BLaER1 treated with 17β-estradiol and CSF1 and Interleukin-3, amounts not matched to agents 10 nM and 100 nM (cell line): ENCODE measurements at regions not wholly inside any gene's neighbourhood (a gene's known extent, or its start where the extent isn't known, plus 50 kb on each side); places are given as distances from the start of the nearest gene placed in this dataset.

Source experiments
- H3K27ac ChIP-seq, 11 experiments: shearing (Covaris generic); formaldehyde crosslinking; 2 replicates each; pipeline ENCODE4 v1.8.1; 2022
- H3K27me3 ChIP-seq, 11 experiments: shearing (Covaris generic); formaldehyde crosslinking; 2 replicates each; pipeline ENCODE4 v1.8.1; 2022
- H3K36me3 ChIP-seq, 11 experiments: shearing (Covaris generic); formaldehyde crosslinking; 2 replicates each; pipeline ENCODE4 v1.8.1; 2022
- H3K4me1 ChIP-seq, 10 experiments: shearing (Covaris generic); formaldehyde crosslinking; 2 replicates each; pipeline ENCODE4 v1.8.1; 2022
- H3K4me2 ChIP-seq, 11 experiments: shearing (Covaris generic); formaldehyde crosslinking; 2 replicates each; pipeline ENCODE4 v1.8.1; 2022
- H3K4me3 ChIP-seq, 10 experiments: shearing (Covaris generic); formaldehyde crosslinking; 2 replicates each; pipeline ENCODE4 v1.8.1; 2022
- H3K9ac ChIP-seq, 11 experiments: shearing (Covaris generic); formaldehyde crosslinking; 2 replicates each; pipeline ENCODE4 v1.8.1; 2022
- H3K9me3 ChIP-seq, 11 experiments: shearing (Covaris generic); formaldehyde crosslinking; replicated peaks in 1 of 11; 2 replicates each; pipeline ENCODE4 v1.8.1; 2022
- H4K20me1 ChIP-seq, 11 experiments: shearing (Covaris generic); formaldehyde crosslinking; 2 replicates each; pipeline ENCODE4 v1.8.1; 2022
- Cebpa-rat ChIP-seq, 11 experiments: shearing (Covaris generic); IDR thresholded peaks; 2 replicates each; pipeline ENCODE4 v1.8.1; 2022

- peaks cover 0 to 5% (median 0%) of the 10 kb centered on the region in 10 experiments; a peak in 1 of 20 replicates for H3K4me1 ChIP-seq
- no peak overlapping the region for H3K4me3 ChIP-seq
- no peak overlapping the region for H3K27ac ChIP-seq
- no peaks in the 10 kb centered on the region for H3K9me3 ChIP-seq
- H3K4me2 ChIP-seq = no peak overlapping the region
- no peak for TF ChIP-seq Cebpa-rat (IDR thresholded peaks at IDR 0.05)
- no peaks in the 10 kb centered on the region for H3K27me3 ChIP-seq
- no peaks in the 10 kb centered on the region for H3K36me3 ChIP-seq
- no peak overlapping the region for H3K9ac ChIP-seq
- H4K20me1 ChIP-seq = no peaks in the 10 kb centered on the region
These were observed 611.5 kb upstream of the DPP6 start for GRCh38 chr7:153440715-153441114.

- Histone ChIP-seq H3K4me1 (peaks cover 0 to 6% (median 0%) of the 10 kb centered on the region in 10 experiments; a peak in 2 of 20 replicates), H3K9me3 (no peaks in the 10 kb centered on the region), H3K27ac (no peak overlapping the region), H3K4me2 (no peak overlapping the region), H3K27me3 (no peaks in the 10 kb centered on the region), H3K4me3 (no peak overlapping the region), H3K36me3 (no peaks in the 10 kb centered on the region), H4K20me1 (no peaks in the 10 kb centered on the region), H3K9ac (no peak overlapping the region)
- no peak for TF ChIP-seq Cebpa-rat (IDR thresholded peaks at IDR 0.05)
These were observed 609.0 kb upstream of the DPP6 start for GRCh38 chr7:153443032-153443701.

- Histone ChIP-seq H3K27ac (no peak overlapping the region), H3K9ac (no peak overlapping the region), H3K27me3 (no peaks in the 10 kb centered on the region), H3K4me2 (no peak overlapping the region), H3K4me3 (no peak overlapping the region), H4K20me1 (no peaks in the 10 kb centered on the region), H3K36me3 (no peaks in the 10 kb centered on the region), H3K4me1 (peaks cover 0 to 6% (median 0%) of the 10 kb centered on the region in 10 experiments; a peak in 2 of 20 replicates), H3K9me3 (no peaks in the 10 kb centered on the region)
- TF ChIP-seq Cebpa-rat (IDR thresholded peaks at IDR 0.05) = no peak
These were observed 607.6 kb upstream of the DPP6 start for GRCh38 chr7:153444641-153445040.

DNA sequence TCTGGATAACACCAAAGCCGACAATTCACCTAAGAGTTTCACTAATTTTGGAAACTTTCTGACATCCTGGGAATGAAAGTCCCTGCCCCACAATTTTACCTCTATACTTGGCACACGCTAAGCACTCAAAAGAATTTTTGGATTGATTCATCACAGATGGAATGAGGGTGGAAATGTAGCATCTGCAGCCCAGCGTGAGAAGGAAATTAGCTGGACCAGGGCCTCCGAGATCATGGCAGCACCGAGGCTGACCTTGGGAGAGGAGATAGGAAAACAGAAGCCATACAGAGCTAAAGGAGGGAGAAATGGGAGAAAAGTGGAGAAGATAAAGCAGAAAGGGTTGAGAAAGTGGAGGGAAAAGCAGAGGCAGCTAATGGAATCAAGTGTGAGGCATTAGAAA, 606.6 kb upstream of the DPP6 start:
- no peaks in the 10 kb centered on the region for H4K20me1 ChIP-seq
- H3K27me3 ChIP-seq = no peaks in the 10 kb centered on the region
- H3K36me3 ChIP-seq = no peaks in the 10 kb centered on the region
- H3K9ac ChIP-seq = no peak overlapping the region
- H3K4me2 ChIP-seq = no peak overlapping the region
- no peak for TF ChIP-seq Cebpa-rat (IDR thresholded peaks at IDR 0.05)
- H3K4me3 ChIP-seq = no peak overlapping the region
- peaks cover 0 to 6% (median 0%) of the 10 kb centered on the region in 10 experiments; a peak in 2 of 20 replicates for H3K4me1 ChIP-seq
- H3K9me3 ChIP-seq = no peaks in the 10 kb centered on the region
- H3K27ac ChIP-seq = no peak overlapping the region

DNA sequence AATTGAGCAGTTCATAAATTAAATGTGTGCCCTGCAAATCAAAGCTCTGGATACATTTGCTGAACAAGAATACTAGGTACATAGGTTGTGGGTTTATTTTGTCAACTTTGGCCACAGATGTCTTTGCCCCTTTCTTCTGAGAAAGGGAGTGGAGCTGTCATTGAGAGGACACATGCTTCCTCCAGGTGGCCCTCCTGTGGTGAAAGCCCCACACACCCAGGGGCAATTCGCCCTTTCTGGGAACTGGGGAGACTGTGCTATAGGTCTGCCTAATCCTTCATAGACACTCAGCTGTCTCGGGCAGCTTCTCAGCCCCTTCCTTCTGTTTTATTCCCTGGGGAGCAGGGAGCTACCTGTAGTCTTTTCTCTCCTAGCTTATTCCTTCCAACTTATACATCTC, 605.7 kb upstream of the DPP6 start:
- peaks cover 0 to 6% (median 0%) of the 10 kb centered on the region in 10 experiments; a peak in 2 of 20 replicates for H3K4me1 ChIP-seq
- H3K9me3 ChIP-seq = no peaks in the 10 kb centered on the region
- no peak overlapping the region; a peak in 2 of 22 replicates for H3K4me2 ChIP-seq
- no peak overlapping the region for H3K27ac ChIP-seq
- H3K27me3 ChIP-seq = no peaks in the 10 kb centered on the region
- no peak for TF ChIP-seq Cebpa-rat (IDR thresholded peaks at IDR 0.05)
- H3K9ac ChIP-seq = no peak overlapping the region
- H3K36me3 ChIP-seq = no peaks in the 10 kb centered on the region
- no peaks in the 10 kb centered on the region for H4K20me1 ChIP-seq
- no peak overlapping the region for H3K4me3 ChIP-seq

- no peak for TF ChIP-seq Cebpa-rat (IDR thresholded peaks at IDR 0.05)
- H3K4me3 ChIP-seq = no peak overlapping the region
These were observed 605.2 kb upstream of the DPP6 start for GRCh38 chr7:153447011-153447410.

DNA sequence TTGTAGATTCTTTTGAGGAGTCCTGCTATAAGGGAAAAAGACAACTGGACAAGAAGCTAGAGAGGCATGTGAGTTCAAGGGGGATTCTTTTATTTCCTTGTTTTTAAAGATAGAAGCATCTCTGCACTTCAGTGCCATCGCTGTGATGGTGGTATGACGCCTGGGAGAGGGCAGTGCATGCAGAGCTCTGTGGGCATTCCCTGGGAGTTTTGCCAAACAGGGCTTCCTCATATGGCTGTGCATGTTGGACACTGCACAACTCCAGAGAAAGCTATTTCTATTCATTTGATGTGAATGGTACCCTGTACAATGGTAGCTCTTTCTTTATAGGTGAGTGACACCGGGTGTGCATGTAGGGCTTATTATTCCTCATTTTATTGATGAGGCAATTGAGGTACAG, 599.5 kb upstream of the DPP6 start:
- Histone ChIP-seq H3K9ac (no peak overlapping the region), H3K4me3 (no peak overlapping the region), H3K9me3 (no peaks in the 10 kb centered on the region), H3K27me3 (no peaks in the 10 kb centered on the region), H3K4me2 (no peak overlapping the region), H4K20me1 (no peaks in the 10 kb centered on the region), H3K27ac (no peak overlapping the region), H3K4me1 (no peaks in the 10 kb centered on the region), H3K36me3 (no peaks in the 10 kb centered on the region)
- TF ChIP-seq Cebpa-rat (IDR thresholded peaks at IDR 0.05) = no peak

More at GRCh38 chr7:153447011-153447410, 605.2 kb upstream of the DPP6 start:
- Histone ChIP-seq H3K36me3 (no peaks in the 10 kb centered on the region), H3K27ac (no peak overlapping the region), H3K4me1 (peaks cover 0 to 6% (median 0%) of the 10 kb centered on the region in 10 experiments; a peak in 2 of 20 replicates), H3K27me3 (no peaks in the 10 kb centered on the region), H3K4me2 (no peak overlapping the region), H3K9ac (no peak overlapping the region), H4K20me1 (no peaks in the 10 kb centered on the region), H3K9me3 (no peaks in the 10 kb centered on the region)

GRCh38 chr7:153454306-153454705, 597.9 kb upstream of the DPP6 start:
- no peak for TF ChIP-seq Cebpa-rat (IDR thresholded peaks at IDR 0.05)
- no peak overlapping the region for H3K4me3 ChIP-seq
- no peaks in the 10 kb centered on the region for H3K36me3 ChIP-seq
- H3K4me1 ChIP-seq = no peaks in the 10 kb centered on the region
- H3K9ac ChIP-seq = no peak overlapping the region
- no peak overlapping the region for H3K27ac ChIP-seq
- no peak overlapping the region for H3K4me2 ChIP-seq
- H3K27me3 ChIP-seq = no peaks in the 10 kb centered on the region
- H3K9me3 ChIP-seq = no peaks in the 10 kb centered on the region; a peak in 1 of 22 replicates
- H4K20me1 ChIP-seq = no peaks in the 10 kb centered on the region

DNA sequence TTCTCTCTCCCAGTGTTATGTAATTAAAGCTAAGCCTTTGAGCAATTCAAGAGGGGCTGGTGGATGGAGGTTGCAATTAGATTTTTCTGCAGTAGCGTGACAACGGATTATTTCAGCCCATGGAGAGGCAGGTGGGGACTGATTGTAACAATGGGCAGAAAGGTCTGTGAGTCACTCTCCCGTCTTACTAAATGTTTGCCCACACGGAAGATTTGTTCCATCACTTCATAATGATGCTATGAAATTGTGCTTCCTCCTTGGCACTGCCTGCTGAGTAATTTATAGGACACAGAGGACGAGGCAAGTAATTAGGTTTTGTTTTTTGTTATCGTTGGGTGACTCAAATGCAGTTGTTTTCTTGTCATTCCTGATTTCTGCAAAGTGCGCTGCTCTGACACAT, 594.5 kb upstream of the DPP6 start:
- Histone ChIP-seq H3K4me3 (no peak overlapping the region), H4K20me1 (no peaks in the 10 kb centered on the region), H3K27ac (no peak overlapping the region), H3K27me3 (no peaks in the 10 kb centered on the region), H3K9me3 (peaks cover 13 to 17% (median 16%) of the 10 kb centered on the region in 11 experiments), H3K36me3 (0 out of 22 replicates have a peak, but pooled peaks cover 0 to 7% (median 0%) of the 10 kb centered on the region in 11 experiments), H3K4me2 (no peak overlapping the region), H3K4me1 (no peaks in the 10 kb centered on the region), H3K9ac (no peak overlapping the region)
- TF ChIP-seq Cebpa-rat (IDR thresholded peaks at IDR 0.05) = no peak

DNA sequence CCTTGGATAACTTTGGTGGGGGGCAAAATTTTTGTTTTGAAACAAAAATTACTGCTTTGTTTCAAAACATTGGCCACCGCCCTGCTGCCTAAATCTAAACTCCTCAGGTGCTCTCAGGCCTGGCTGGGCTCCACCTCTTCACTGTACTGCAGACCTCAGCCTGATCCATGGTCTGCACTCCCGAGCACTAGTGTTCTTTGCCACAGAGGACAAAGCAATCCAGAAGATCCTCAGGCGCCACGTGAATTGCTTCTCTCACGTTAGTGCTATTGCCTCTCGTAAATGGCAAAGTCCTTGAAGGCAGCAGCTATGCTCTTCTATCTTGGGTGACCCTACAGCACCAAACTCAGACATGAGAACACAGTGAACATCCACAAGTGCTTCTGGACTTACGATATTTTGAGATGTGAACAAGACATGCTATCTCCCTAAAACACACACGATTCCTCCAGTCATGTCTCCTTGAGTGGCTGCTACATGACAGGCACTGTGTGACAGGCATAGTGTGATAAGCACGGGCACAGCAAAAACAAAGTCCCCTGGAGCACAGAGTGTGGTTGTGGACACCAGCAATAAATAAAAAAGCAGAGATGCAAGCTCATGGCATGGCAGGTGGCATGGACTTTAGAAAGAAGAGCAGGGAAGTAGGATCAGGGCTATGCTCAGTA, 582.1 kb upstream of the DPP6 start:
- no peak overlapping the region for H3K4me2 ChIP-seq
- H3K27me3 ChIP-seq = no peaks in the 10 kb centered on the region
- H3K9ac ChIP-seq = no peak overlapping the region
- TF ChIP-seq Cebpa-rat (IDR thresholded peaks at IDR 0.05) = no peak
- no peak overlapping the region for H3K27ac ChIP-seq
- no peaks in the 10 kb centered on the region for H4K20me1 ChIP-seq
- no peaks in the 10 kb centered on the region for H3K36me3 ChIP-seq
- H3K4me1 ChIP-seq = no peaks in the 10 kb centered on the region
- H3K4me3 ChIP-seq = no peak overlapping the region
- H3K9me3 ChIP-seq = peaks cover 0 to 15% (median 7%) of the 10 kb centered on the region in 11 experiments; a peak in 10 of 22 replicates
